ENCODE measurements at regions not wholly inside any gene's neighbourhood (a gene's known extent, or its start where the extent isn't known, plus 50 kb on each side); places are given as distances from the start of the nearest gene placed in this dataset.

DNA sequence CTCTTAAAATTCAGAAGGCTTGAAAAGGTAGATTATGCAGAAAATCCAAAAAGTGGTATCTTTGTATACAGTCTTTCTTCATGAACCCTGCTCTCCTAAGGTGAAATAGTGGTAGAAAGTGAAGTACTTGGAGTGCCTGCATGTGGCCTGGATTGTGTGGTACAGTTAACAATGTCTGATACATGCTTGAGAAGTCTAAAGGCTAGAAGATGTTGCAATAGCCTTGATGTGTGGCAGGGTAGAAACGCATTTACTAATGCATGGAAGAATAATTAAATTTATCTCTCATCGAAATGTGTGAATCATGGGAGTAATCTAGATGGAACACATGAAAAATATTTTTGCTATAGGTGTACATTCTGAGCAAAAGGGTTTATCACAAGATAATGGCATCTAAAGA is 1632.3 kb upstream of the B3GALT2 start:
- no peak for TF ChIP-seq CTCF (conservative IDR thresholded peaks at IDR 0.05; ENCODE audit: control insufficient read depth, insufficient read depth, low read depth, low read length)
- DNase-seq (ENCODE audit: low read depth), result no peak
- no peak overlapping the region for H3K4me3 ChIP-seq (ENCODE audit: control insufficient read depth, low read depth, low read length)

GRCh38 chr1:194816859-194817258 is 1630.4 kb upstream of the B3GALT2 start:
- no peak for DNase-seq (ENCODE audit: low read depth)
- TF ChIP-seq CTCF (conservative IDR thresholded peaks at IDR 0.05; ENCODE audit: control insufficient read depth, insufficient read depth, low read depth, low read length), result no peak
- H3K4me3 ChIP-seq (ENCODE audit: control insufficient read depth, low read depth, low read length), result no peak overlapping the region

- DNase-seq (ENCODE audit: low read depth), result no peak
- TF ChIP-seq CTCF (conservative IDR thresholded peaks at IDR 0.05; ENCODE audit: control insufficient read depth, insufficient read depth, low read depth, low read length), result no peak
- H3K4me3 ChIP-seq (ENCODE audit: control insufficient read depth, low read depth, low read length), result no peak overlapping the region
Measured at GRCh38 chr1:194813096-194813495, 1626.7 kb upstream of the B3GALT2 start.

DNA sequence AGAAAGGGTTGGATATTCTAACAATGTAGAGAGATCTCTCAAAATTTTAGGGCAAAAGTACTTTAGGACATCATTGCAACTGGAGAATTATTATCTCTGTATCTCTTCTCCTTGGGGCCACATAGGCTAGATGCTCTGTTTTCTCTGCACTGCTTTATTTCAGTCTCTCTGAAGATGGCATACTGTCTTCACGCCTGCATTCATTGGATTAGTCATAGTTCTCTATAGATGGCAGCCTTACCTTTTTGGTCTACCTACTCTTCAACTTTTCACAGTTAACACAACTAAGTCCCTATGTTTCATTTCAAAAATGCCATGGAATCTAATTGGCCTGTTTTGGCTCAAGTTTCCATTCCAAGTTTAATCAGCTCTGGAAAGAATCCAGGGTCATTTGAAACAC is 1623.3 kb upstream of the B3GALT2 start:
- no peak for DNase-seq (ENCODE audit: low read depth)
- H3K4me3 ChIP-seq (ENCODE audit: control insufficient read depth, low read depth, low read length), result no peak overlapping the region
- no peak for TF ChIP-seq CTCF (conservative IDR thresholded peaks at IDR 0.05; ENCODE audit: control insufficient read depth, insufficient read depth, low read depth, low read length)

GRCh38 chr1:194809215-194809614 is 1622.8 kb upstream of the B3GALT2 start:
- TF ChIP-seq CTCF (conservative IDR thresholded peaks at IDR 0.05; ENCODE audit: control insufficient read depth, insufficient read depth, low read depth, low read length), result no peak
- DNase-seq (ENCODE audit: low read depth), result no peak
- H3K4me3 ChIP-seq (ENCODE audit: control insufficient read depth, low read depth, low read length), result no peak overlapping the region

- no peak for TF ChIP-seq CTCF (conservative IDR thresholded peaks at IDR 0.05; ENCODE audit: control insufficient read depth, insufficient read depth, low read depth, low read length)
- no peak for DNase-seq (ENCODE audit: low read depth)
- no peak overlapping the region for H3K4me3 ChIP-seq (ENCODE audit: control insufficient read depth, low read depth, low read length)
Measured at GRCh38 chr1:194807530-194808220, 1621.3 kb upstream of the B3GALT2 start.

DNA sequence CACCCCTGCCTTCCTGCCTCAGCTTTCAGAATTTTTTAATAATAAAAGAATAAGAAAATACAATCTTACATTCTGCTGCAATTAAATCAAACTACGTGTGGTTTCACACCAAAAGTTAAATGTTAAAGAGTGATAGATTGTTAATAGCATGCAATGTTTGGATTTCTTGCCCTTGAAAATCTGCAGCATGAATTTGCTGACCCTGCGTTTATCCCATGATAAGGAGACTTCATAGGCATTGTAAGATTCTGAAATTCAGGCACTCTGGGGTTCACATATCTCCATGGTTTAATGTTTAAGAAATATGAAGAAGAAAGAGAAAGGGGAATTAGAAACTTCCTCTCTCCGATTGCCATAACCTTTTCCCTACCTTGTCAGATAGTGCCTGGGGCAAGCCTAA is 1616.2 kb upstream of the B3GALT2 start:
- DNase-seq (ENCODE audit: low read depth), result no peak
- H3K4me3 ChIP-seq (ENCODE audit: control insufficient read depth, low read depth, low read length), result no peak overlapping the region
- TF ChIP-seq CTCF (conservative IDR thresholded peaks at IDR 0.05; ENCODE audit: control insufficient read depth, insufficient read depth, low read depth, low read length), result no peak
